ENCODE measurements at regions not wholly inside any gene's neighbourhood (a gene's known extent, or its start where the extent isn't known, plus 50 kb on each side); places are given as distances from the start of the nearest gene placed in this dataset.
A peak's percentile ranks its signal among the peaks of the same experiment; 100 is the strongest.

GRCh38 chr5:146959360-146959759 is 80.8 kb upstream of the PPP2R2B start:
- no peaks in the 10 kb centered on the region for H3K36me3 ChIP-seq (replicated peaks in 1 of 2)
- no peak overlapping the region for H3K27ac ChIP-seq
- H3K27me3 ChIP-seq = no peaks in the 10 kb centered on the region
- H3K4me1 ChIP-seq (replicated peaks in 1 of 2) = no peaks in the 10 kb centered on the region
- DNase-seq = no peak
- H3K4me3 ChIP-seq = no peak overlapping the region
- no peaks in the 10 kb centered on the region for H3K9me3 ChIP-seq (replicated peaks in 1 of 3)
- intact Hi-C loops (cut with DNase I) = no loop called here
- no peak for TF ChIP-seq CTCF (IDR thresholded peaks at IDR 0.05)
- no peak for TF ChIP-seq POLR2A (IDR thresholded peaks at IDR 0.05)

DNA sequence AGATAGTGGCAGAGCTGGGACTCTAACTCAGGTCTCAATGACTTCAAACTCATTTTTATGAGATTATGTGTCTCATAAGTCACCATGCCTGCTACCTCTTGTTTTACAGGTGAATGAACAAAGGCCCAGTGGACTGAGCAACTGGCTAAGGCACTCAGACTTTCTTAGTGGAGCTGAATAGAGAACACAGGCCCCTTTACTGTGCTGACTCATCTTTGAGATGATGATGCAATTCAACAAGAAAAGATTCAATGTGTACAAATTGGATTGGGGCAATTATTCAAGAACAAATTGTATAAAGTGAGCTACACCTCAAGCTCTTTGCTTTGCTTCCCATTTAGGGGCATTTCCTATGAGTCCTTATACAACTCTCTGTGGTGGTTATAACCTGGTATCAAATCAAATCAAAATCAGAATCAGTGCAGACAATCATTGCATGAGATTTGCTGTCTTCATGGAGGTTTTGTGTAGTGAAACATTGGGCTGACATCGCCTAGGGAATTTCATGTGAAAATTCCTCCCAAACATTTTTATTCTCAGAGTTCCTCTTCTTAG is 84.3 kb upstream of the PPP2R2B start:
- H3K9me3 ChIP-seq (replicated peaks in 1 of 3) = no peaks in the 10 kb centered on the region
- TF ChIP-seq POLR2A (IDR thresholded peaks at IDR 0.05) = no peak
- no peak for TF ChIP-seq CTCF (IDR thresholded peaks at IDR 0.05)
- DNase-seq = no peak
- no peak overlapping the region for H3K4me3 ChIP-seq
- no peak overlapping the region for H3K27ac ChIP-seq
- intact Hi-C loops (cut with DNase I) = loop anchor here (10.0 kb wide), 3 partner anchors 222 to 418 kb away; no protein-coding TSS in a partner anchor
- H3K36me3 ChIP-seq (replicated peaks in 1 of 2) = no peaks in the 10 kb centered on the region
- H3K27me3 ChIP-seq = no peaks in the 10 kb centered on the region
- 92 to 100% (median 98%) methylated on average over 1 of the region's 1 CpG for WGBS, 4 donors
- no peaks in the 10 kb centered on the region for H3K4me1 ChIP-seq (replicated peaks in 1 of 2)

DNA sequence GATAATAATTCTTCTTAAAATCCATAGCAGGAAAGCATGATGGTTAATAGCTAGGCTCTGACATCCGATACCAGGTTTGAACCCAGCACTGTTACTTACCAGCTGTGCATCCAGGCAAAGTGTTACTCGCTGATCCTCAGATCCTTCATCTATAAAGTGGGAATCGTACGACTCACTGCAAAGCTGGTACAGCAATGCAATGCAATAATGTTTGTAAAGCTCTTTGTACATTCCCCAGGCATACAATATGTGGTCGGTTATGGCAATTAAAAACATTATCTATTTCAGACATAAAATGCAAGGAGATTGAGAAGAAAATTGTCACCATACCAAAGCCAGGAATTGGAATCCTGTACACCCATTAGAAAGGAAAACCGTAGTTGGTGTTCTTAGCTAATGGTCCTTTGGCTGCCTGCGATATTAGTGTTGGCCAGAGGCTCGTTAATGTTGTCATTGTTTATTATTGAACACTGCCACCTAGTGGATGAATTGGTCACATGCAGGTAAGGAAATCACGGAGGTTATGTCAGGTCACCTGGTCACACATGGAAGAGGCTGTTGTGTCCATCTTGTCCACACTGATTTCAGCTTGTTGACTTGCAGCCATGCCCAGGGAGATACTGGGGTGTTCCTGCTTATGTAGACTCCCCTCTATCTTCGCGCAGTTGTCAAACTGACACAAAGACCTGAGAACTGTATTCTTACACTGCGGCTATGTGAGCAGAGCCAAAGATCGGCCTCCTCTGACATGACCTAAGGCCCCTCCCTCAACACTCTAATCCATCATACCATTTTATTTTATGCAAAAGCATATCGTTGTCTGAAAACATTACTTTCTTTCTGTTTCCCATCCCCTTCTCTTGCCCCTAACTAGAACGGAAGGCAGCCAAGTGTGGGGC is 87.5 kb upstream of the PPP2R2B start:
- Histone ChIP-seq H3K9me3 (replicated peaks in 1 of 3) (no peaks in the 10 kb centered on the region), H3K27me3 (no peaks in the 10 kb centered on the region), H3K4me1 (replicated peaks in 1 of 2) (no peaks in the 10 kb centered on the region), H3K4me3 (no peak overlapping the region), H3K27ac (no peak overlapping the region), H3K36me3 (replicated peaks in 1 of 2) (no peaks in the 10 kb centered on the region)
- peak; percentile 59 to 90 (median 75) for DNase-seq
- WGBS, 4 donors = 37 to 44% (median 41%) methylated on average over 14 to 15 of the region's 15 CpGs
- intact Hi-C loops (cut with DNase I) = loop anchor here (5.0 to 10.0 kb wide), 5 partner anchors 219 to 424 kb away; no protein-coding TSS in a partner anchor
- no peak for TF ChIP-seq POLR2A (IDR thresholded peaks at IDR 0.05)
- peak; percentile 90 to 98 (median 95) for TF ChIP-seq CTCF (IDR thresholded peaks at IDR 0.05)

DNA sequence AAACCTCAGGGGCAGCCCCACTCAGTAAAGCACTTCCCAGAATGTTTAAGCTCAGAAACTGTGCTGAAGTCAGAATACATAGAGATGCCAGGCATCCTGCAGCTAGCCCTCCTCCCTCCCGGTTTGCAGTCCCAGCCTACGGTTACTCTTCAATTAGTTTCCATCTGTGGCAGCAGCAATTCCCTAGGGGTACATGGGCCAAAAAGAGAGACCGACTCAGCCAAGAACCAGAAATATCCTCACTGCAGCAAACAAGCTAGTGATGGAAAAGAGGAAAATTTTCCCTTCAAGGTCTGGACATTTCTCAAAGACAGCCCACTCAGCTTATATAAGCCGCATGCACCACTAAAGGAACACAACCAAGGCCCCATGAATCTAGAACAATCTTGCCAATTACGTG is 89.1 kb upstream of the PPP2R2B start:
- no peak for DNase-seq
- no peaks in the 10 kb centered on the region for H3K4me1 ChIP-seq (replicated peaks in 1 of 2)
- no peaks in the 10 kb centered on the region for H3K27me3 ChIP-seq
- intact Hi-C loops (cut with DNase I) = loop anchor here (5.0 to 10.0 kb wide), 5 partner anchors 217 to 425 kb away; no protein-coding TSS in a partner anchor
- H3K4me3 ChIP-seq = no peak overlapping the region
- no peak overlapping the region for H3K27ac ChIP-seq
- TF ChIP-seq POLR2A (IDR thresholded peaks at IDR 0.05) (no peak), CTCF (IDR thresholded peaks at IDR 0.05) (no peak)
- WGBS, 4 donors = 56 to 72% (median 70%) methylated on average over 5 of the region's 5 CpGs
- no peaks in the 10 kb centered on the region for H3K9me3 ChIP-seq (replicated peaks in 1 of 3)
- no peaks in the 10 kb centered on the region for H3K36me3 ChIP-seq (replicated peaks in 1 of 2)
